GM23338 (cell line): ENCODE measurements at regions not wholly inside any gene's neighbourhood (a gene's known extent, or its start where the extent isn't known, plus 50 kb on each side); places are given as distances from the start of the nearest gene placed in this dataset.

Experiments used
- ATAC-seq: fragments of 200-7000 bp; cut with Tn5 transposase; 3 replicates; pipeline ENCODE4 v1.9.1; 2020
- DNase-seq: peaks from one replicate; pipeline ENCODE4 v3.0.0-alpha.2; 2015; ENCODE audit warnings: low spot score
- H2AFZ ChIP-seq: fragments of 200-600 bp; sonication (generic); 2 replicates; pipeline ENCODE4 v1.8.0; 2016; ENCODE audit warnings: antibody characterized with exemption, mild to moderate bottlenecking, moderate library complexity
- H3F3A ChIP-seq: fragments of 200-600 bp; sonication (generic); replicated peaks from 2 replicates; pipeline ENCODE4 v1.8.0; 2017; ENCODE audit warnings: antibody characterized with exemption, mixed run types, low read depth
- H3K27ac ChIP-seq: fragments of 200-600 bp; sonication (generic); 2 replicates; pipeline ENCODE4 v1.6.1; 2016; ENCODE audit warnings: low read depth
- H3K27me3 ChIP-seq: fragments of 200-600 bp; sonication (generic); 2 replicates; pipeline ENCODE4 v1.8.0; 2016; ENCODE audit warnings: mild to moderate bottlenecking, mixed run types, moderate library complexity; ENCODE audit not compliant: insufficient read depth
- H3K36me3 ChIP-seq: fragments of 200-600 bp; sonication (generic); 2 replicates; pipeline ENCODE4 v1.8.0; 2016; ENCODE audit warnings: mild to moderate bottlenecking; ENCODE audit not compliant: insufficient read depth
- H3K4me1 ChIP-seq: fragments of 200-600 bp; sonication (generic); 2 replicates; pipeline ENCODE4 v1.8.0; 2016; ENCODE audit warnings: mild to moderate bottlenecking, moderate library complexity; ENCODE audit not compliant: insufficient read depth
- H3K4me2 ChIP-seq: fragments of 200-600 bp; sonication (generic); 2 replicates; pipeline ENCODE4 v1.7.1; 2017; ENCODE audit warnings: mixed run types
- H3K4me3 ChIP-seq: fragments of 200-600 bp; sonication (generic); 2 replicates; pipeline ENCODE4 v1.6.1; 2016; ENCODE audit warnings: mixed run types
- H3K79me2 ChIP-seq: fragments of 200-600 bp; sonication (generic); replicated peaks from 2 replicates; pipeline ENCODE4 v1.8.0; 2017; ENCODE audit warnings: mild to moderate bottlenecking; ENCODE audit not compliant: insufficient read depth
- H3K9me2 ChIP-seq: fragments of 200-600 bp; sonication (generic); 2 replicates; pipeline ENCODE4 v1.8.0; 2017; ENCODE audit not compliant: insufficient read depth
- H4K20me1 ChIP-seq: fragments of 200-600 bp; sonication (generic); replicated peaks from 2 replicates; pipeline ENCODE4 v1.8.0; 2017; ENCODE audit warnings: mild to moderate bottlenecking; ENCODE audit not compliant: insufficient read depth
- H3K27ac Mint-ChIP-seq: 2 replicates; pipeline ENCODE4 v1.8.0; 2020; ENCODE audit warnings: inconsistent platforms, mild to moderate bottlenecking, moderate library complexity, mixed read lengths
- H3K27me3 Mint-ChIP-seq: 3 replicates; pipeline ENCODE4 v1.8.0; 2022; ENCODE audit warnings: low read depth, mild to moderate bottlenecking, moderate library complexity, mixed read lengths, inconsistent platforms; ENCODE audit not compliant: insufficient read depth, poor library complexity
- H3K36me3 Mint-ChIP-seq: 3 replicates; pipeline ENCODE4 v1.8.0; 2021; ENCODE audit warnings: low read depth, mild to moderate bottlenecking, inconsistent platforms, moderate library complexity, mixed read lengths
- H3K4me1 Mint-ChIP-seq: 3 replicates; pipeline ENCODE4 v1.8.0; 2020; ENCODE audit warnings: mild to moderate bottlenecking, inconsistent platforms, mixed read lengths
- H3K4me3 Mint-ChIP-seq: 3 replicates; pipeline ENCODE4 v1.8.0; 2021; ENCODE audit warnings: moderate library complexity, mild to moderate bottlenecking, inconsistent platforms, mixed read lengths
- H3K9me3 Mint-ChIP-seq: 3 replicates; pipeline ENCODE4 v1.8.0; 2020; ENCODE audit warnings: moderate library complexity, mild to moderate bottlenecking, inconsistent platforms, mixed read lengths
- CREB1 ChIP-seq: fragments of 250-450 bp; sonication (Bioruptor Pico); IDR thresholded peaks from 2 replicates; pipeline ENCODE4 v1.5.0; 2020; ENCODE audit warnings: low read depth, mild to moderate bottlenecking, moderate library complexity
- EZH2 ChIP-seq: fragments of 200-600 bp; sonication (generic); IDR thresholded peaks from one replicate; pipeline ENCODE4 v1.8.0; 2017; ENCODE audit warnings: antibody characterized with exemption, mild to moderate bottlenecking, low read depth; ENCODE audit not compliant: unreplicated experiment
- EZH2phosphoT487 ChIP-seq: fragments of 200-600 bp; sonication (generic); IDR thresholded peaks from one replicate; pipeline ENCODE4 v1.8.1; 2018; ENCODE audit warnings: antibody characterized with exemption; ENCODE audit not compliant: unreplicated experiment
- JUNB ChIP-seq: IDR thresholded peaks from one replicate; pipeline ENCODE4 v1.6.1; 2016; ENCODE audit warnings: antibody characterized with exemption; ENCODE audit not compliant: unreplicated experiment
- NANOG ChIP-seq: IDR thresholded peaks from 2 replicates; pipeline ENCODE4 v1.6.1; 2016; ENCODE audit warnings: antibody characterized with exemption, borderline replicate concordance
- POLR2AphosphoS5 ChIP-seq: IDR thresholded peaks from 2 replicates; pipeline ENCODE4 v1.6.1; 2016; ENCODE audit warnings: antibody characterized with exemption, low read depth
- STAT1 ChIP-seq: IDR thresholded peaks from one replicate; pipeline ENCODE4 v1.6.1; 2016; ENCODE audit warnings: antibody characterized with exemption; ENCODE audit not compliant: unreplicated experiment
- ZNF114 ChIP-seq: fragments of 250-450 bp; sonication (Bioruptor Pico); IDR thresholded peaks from 2 replicates; pipeline ENCODE4 v1.5.0; 2020; ENCODE audit warnings: mild to moderate bottlenecking, moderate library complexity
- ZNF331 ChIP-seq: fragments of 250-450 bp; sonication (Bioruptor Pico); IDR thresholded peaks from 2 replicates; pipeline ENCODE4 v1.5.0; 2020; ENCODE audit warnings: low read depth, mild to moderate bottlenecking, moderate library complexity
- TF ChIP-seq, protein P1 (sequence below): fragments of 250-450 bp; sonication (Bioruptor Pico); IDR thresholded peaks from 2 replicates; pipeline ENCODE4 v1.5.0; 2020; ENCODE audit warnings: mild to moderate bottlenecking, moderate library complexity
- TF ChIP-seq, protein P2 (sequence below): IDR thresholded peaks from one replicate; pipeline ENCODE4 v1.6.1; 2018; ENCODE audit warnings: antibody characterized with exemption; ENCODE audit not compliant: unreplicated experiment
- TF ChIP-seq, protein P3 (sequence below), 2 experiments: fragments of 200-600 bp in 1 of 2; sonication (generic) in 1 of 2; conservative IDR thresholded peaks; 2 replicates each; pipeline versions ENCODE4 v1.5.1 to v1.6.1; 2016 to 2017; ENCODE audit warnings: antibody characterized with exemption in 2 of 2, low read depth in 2 of 2, mild to moderate bottlenecking in 2 of 2, moderate library complexity in 1 of 2
- TF ChIP-seq, protein P4 (sequence below): IDR thresholded peaks from 2 replicates; pipeline ENCODE4 v1.6.1; 2016; ENCODE audit warnings: antibody characterized with exemption

DNA sequence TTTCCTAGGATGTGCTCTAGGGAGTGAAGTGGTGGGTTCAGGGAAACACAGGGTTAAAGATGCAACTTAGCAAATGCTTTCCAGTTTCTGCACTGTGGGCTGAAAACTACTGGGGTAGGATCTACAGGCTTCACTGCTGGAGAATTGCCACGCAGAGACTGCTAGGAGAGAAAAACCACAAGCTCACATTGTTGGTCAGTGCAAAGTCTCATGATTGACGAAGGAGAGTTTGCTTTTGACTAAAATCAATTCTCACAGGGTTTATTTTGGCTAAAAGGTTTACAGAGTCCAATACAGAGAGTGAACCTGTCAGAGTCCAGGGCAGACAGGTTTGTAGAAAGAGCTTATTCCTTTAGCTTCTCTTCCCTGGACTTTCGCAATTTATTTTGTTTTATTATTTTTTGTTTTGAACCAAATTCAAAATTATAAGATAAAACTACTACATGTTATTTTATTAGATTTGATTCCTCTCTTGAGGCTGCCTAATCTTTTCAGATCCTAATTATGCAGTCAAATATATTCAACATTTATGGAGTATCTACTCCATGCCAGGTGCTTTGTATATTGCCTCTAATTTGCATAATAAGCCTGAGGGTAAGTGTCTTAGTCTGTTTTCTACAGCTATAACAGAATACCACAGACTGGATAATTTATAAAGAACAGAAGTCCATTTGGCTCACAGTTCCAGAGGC lies 64.7 kb downstream of the MTNR1B start:
- H3K79me2 ChIP-seq, result no peaks in the 10 kb centered on the region
- Mint-ChIP-seq H3K36me3 (no peaks in the 10 kb centered on the region), H3K9me3 (no peaks in the 10 kb centered on the region), H3K4me3 (no peak overlapping the region), H3K27ac (no peak overlapping the region), H3K4me1 (peaks cover 8% of the 10 kb centered on the region), H3K27me3 (peaks cover 4% of the 10 kb centered on the region)
- no peak overlapping the region; the same call in 1 of the 2 replicates for H2AFZ ChIP-seq
- DNase-seq (no peak), ATAC-seq (no peak)
- H3K9me2 ChIP-seq, result peaks cover 4% of the 10 kb centered on the region; the same call in 1 of the 2 replicates
- no peak for TF ChIP-seq JUNB
- TF ChIP-seq, protein P1, sequence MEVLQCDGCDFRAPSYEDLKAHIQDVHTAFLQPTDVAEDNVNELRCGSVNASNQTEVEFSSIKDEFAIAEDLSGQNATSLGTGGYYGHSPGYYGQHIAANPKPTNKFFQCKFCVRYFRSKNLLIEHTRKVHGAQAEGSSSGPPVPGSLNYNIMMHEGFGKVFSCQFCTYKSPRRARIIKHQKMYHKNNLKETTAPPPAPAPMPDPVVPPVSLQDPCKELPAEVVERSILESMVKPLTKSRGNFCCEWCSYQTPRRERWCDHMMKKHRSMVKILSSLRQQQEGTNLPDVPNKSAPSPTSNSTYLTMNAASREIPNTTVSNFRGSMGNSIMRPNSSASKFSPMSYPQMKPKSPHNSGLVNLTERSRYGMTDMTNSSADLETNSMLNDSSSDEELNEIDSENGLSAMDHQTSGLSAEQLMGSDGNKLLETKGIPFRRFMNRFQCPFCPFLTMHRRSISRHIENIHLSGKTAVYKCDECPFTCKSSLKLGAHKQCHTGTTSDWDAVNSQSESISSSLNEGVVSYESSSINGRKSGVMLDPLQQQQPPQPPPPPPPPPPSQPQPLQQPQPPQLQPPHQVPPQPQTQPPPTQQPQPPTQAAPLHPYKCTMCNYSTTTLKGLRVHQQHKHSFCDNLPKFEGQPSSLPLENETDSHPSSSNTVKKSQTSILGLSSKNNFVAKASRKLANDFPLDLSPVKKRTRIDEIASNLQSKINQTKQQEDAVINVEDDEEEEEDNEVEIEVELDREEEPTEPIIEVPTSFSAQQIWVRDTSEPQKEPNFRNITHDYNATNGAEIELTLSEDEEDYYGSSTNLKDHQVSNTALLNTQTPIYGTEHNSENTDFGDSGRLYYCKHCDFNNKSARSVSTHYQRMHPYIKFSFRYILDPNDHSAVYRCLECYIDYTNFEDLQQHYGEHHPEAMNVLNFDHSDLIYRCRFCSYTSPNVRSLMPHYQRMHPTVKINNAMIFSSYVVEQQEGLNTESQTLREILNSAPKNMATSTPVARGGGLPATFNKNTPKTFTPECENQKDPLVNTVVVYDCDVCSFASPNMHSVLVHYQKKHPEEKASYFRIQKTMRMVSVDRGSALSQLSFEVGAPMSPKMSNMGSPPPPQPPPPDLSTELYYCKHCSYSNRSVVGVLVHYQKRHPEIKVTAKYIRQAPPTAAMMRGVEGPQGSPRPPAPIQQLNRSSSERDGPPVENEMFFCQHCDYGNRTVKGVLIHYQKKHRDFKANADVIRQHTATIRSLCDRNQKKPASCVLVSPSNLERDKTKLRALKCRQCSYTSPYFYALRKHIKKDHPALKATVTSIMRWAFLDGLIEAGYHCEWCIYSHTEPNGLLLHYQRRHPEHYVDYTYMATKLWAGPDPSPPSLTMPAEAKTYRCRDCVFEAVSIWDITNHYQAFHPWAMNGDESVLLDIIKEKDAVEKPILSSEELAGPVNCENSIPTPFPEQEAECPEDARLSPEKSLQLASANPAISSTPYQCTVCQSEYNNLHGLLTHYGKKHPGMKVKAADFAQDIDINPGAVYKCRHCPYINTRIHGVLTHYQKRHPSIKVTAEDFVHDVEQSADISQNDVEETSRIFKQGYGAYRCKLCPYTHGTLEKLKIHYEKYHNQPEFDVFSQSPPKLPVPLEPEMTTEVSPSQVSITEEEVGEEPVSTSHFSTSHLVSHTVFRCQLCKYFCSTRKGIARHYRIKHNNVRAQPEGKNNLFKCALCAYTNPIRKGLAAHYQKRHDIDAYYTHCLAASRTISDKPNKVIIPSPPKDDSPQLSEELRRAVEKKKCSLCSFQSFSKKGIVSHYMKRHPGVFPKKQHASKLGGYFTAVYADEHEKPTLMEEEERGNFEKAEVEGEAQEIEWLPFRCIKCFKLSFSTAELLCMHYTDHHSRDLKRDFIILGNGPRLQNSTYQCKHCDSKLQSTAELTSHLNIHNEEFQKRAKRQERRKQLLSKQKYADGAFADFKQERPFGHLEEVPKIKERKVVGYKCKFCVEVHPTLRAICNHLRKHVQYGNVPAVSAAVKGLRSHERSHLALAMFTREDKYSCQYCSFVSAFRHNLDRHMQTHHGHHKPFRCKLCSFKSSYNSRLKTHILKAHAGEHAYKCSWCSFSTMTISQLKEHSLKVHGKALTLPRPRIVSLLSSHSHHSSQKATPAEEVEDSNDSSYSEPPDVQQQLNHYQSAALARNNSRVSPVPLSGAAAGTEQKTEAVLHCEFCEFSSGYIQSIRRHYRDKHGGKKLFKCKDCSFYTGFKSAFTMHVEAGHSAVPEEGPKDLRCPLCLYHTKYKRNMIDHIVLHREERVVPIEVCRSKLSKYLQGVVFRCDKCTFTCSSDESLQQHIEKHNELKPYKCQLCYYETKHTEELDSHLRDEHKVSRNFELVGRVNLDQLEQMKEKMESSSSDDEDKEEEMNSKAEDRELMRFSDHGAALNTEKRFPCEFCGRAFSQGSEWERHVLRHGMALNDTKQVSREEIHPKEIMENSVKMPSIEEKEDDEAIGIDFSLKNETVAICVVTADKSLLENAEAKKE (CRISPR knock-in tag), result no peak
- TF ChIP-seq, protein P2, sequence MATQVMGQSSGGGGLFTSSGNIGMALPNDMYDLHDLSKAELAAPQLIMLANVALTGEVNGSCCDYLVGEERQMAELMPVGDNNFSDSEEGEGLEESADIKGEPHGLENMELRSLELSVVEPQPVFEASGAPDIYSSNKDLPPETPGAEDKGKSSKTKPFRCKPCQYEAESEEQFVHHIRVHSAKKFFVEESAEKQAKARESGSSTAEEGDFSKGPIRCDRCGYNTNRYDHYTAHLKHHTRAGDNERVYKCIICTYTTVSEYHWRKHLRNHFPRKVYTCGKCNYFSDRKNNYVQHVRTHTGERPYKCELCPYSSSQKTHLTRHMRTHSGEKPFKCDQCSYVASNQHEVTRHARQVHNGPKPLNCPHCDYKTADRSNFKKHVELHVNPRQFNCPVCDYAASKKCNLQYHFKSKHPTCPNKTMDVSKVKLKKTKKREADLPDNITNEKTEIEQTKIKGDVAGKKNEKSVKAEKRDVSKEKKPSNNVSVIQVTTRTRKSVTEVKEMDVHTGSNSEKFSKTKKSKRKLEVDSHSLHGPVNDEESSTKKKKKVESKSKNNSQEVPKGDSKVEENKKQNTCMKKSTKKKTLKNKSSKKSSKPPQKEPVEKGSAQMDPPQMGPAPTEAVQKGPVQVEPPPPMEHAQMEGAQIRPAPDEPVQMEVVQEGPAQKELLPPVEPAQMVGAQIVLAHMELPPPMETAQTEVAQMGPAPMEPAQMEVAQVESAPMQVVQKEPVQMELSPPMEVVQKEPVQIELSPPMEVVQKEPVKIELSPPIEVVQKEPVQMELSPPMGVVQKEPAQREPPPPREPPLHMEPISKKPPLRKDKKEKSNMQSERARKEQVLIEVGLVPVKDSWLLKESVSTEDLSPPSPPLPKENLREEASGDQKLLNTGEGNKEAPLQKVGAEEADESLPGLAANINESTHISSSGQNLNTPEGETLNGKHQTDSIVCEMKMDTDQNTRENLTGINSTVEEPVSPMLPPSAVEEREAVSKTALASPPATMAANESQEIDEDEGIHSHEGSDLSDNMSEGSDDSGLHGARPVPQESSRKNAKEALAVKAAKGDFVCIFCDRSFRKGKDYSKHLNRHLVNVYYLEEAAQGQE, result no peak
- TF ChIP-seq, protein P3, sequence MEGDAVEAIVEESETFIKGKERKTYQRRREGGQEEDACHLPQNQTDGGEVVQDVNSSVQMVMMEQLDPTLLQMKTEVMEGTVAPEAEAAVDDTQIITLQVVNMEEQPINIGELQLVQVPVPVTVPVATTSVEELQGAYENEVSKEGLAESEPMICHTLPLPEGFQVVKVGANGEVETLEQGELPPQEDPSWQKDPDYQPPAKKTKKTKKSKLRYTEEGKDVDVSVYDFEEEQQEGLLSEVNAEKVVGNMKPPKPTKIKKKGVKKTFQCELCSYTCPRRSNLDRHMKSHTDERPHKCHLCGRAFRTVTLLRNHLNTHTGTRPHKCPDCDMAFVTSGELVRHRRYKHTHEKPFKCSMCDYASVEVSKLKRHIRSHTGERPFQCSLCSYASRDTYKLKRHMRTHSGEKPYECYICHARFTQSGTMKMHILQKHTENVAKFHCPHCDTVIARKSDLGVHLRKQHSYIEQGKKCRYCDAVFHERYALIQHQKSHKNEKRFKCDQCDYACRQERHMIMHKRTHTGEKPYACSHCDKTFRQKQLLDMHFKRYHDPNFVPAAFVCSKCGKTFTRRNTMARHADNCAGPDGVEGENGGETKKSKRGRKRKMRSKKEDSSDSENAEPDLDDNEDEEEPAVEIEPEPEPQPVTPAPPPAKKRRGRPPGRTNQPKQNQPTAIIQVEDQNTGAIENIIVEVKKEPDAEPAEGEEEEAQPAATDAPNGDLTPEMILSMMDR (conservative IDR thresholded peaks at IDR 0.05; ENCODE audit: low read depth in 2 of 2), result no peak
- TF ChIP-seq ZNF114, result no peak
- TF ChIP-seq EZH2, result no peak
- TF ChIP-seq, protein P4, sequence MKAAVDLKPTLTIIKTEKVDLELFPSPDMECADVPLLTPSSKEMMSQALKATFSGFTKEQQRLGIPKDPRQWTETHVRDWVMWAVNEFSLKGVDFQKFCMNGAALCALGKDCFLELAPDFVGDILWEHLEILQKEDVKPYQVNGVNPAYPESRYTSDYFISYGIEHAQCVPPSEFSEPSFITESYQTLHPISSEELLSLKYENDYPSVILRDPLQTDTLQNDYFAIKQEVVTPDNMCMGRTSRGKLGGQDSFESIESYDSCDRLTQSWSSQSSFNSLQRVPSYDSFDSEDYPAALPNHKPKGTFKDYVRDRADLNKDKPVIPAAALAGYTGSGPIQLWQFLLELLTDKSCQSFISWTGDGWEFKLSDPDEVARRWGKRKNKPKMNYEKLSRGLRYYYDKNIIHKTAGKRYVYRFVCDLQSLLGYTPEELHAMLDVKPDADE, result no peak
- TF ChIP-seq STAT1, result no peak
- TF ChIP-seq EZH2phosphoT487, result no peak
- no peak for TF ChIP-seq POLR2AphosphoS5
- TF ChIP-seq CREB1 (CRISPR knock-in tag), result no peak
- TF ChIP-seq ZNF331 (CRISPR knock-in tag), result no peak
- TF ChIP-seq NANOG, result no peak
- H3K27me3 ChIP-seq, result no peaks in the 10 kb centered on the region
- H3K36me3 ChIP-seq, result no peaks in the 10 kb centered on the region
- H3F3A ChIP-seq, result no peaks in the 10 kb centered on the region
- no peak overlapping the region for H3K4me3 ChIP-seq
- H4K20me1 ChIP-seq, result no peaks in the 10 kb centered on the region
- no peak overlapping the region for H3K4me2 ChIP-seq
- H3K27ac ChIP-seq, result no peak overlapping the region
- H3K4me1 ChIP-seq, result no peaks in the 10 kb centered on the region
